Neural cell (in vitro differentiated cells): ENCODE measurements at regions not wholly inside any gene's neighbourhood (a gene's known extent, or its start where the extent isn't known, plus 50 kb on each side); places are given as distances from the start of the nearest gene placed in this dataset.

Experiments used
- EP300 ChIP-seq: fragments of 450-650 bp; conservative IDR thresholded peaks from 2 replicates; pipeline ENCODE4 v1.6.1; 2014; ENCODE audit warnings: antibody characterized with exemption, mild to moderate bottlenecking, moderate library complexity; ENCODE audit not compliant: poor library complexity, severe bottlenecking
- EZH2 ChIP-seq: fragments of 200-600, 300-800 bp; shearing (Covaris generic), sonication (generic); IDR thresholded peaks from 2 replicates; pipeline ENCODE4 v1.6.1; 2014; ENCODE audit warnings: antibody characterized with exemption, low read length, borderline replicate concordance, mild to moderate bottlenecking; ENCODE audit not compliant: insufficient read depth, poor library complexity, severe bottlenecking
- POLR2AphosphoS5 ChIP-seq: IDR thresholded peaks from 2 replicates; pipeline ENCODE4 v1.6.1; 2012
- RAD21 ChIP-seq: fragments of 450-650 bp; conservative IDR thresholded peaks from 2 replicates; pipeline ENCODE4 v1.6.1; 2014; ENCODE audit warnings: antibody characterized with exemption, mild to moderate bottlenecking, moderate library complexity
- TF ChIP-seq, protein P1 (sequence below): fragments of 450-650 bp; IDR thresholded peaks from 2 replicates; pipeline ENCODE4 v1.5.1; 2014; ENCODE audit warnings: antibody characterized with exemption, mild to moderate bottlenecking, moderate library complexity; ENCODE audit not compliant: poor library complexity, severe bottlenecking

DNA sequence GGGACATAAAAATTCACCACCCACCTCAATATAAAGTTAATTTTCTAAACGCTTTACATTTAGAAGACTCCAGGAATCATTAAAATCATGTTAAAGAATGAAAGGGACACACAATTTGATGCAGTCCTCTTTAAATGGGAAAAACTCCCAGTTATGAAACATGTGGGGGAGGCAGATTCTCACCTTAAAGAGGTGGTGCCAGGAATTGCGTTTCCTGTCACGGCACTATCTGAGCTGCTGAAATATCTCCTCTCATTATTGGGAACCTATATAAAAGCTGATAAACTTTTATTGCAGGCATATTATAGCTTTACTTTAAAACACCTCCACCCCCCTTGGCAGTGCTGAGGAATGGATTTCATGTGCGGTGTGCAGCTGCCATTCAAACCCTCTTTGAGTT lies 94.8 kb upstream of the SORCS3 start:
- TF ChIP-seq, protein P1, sequence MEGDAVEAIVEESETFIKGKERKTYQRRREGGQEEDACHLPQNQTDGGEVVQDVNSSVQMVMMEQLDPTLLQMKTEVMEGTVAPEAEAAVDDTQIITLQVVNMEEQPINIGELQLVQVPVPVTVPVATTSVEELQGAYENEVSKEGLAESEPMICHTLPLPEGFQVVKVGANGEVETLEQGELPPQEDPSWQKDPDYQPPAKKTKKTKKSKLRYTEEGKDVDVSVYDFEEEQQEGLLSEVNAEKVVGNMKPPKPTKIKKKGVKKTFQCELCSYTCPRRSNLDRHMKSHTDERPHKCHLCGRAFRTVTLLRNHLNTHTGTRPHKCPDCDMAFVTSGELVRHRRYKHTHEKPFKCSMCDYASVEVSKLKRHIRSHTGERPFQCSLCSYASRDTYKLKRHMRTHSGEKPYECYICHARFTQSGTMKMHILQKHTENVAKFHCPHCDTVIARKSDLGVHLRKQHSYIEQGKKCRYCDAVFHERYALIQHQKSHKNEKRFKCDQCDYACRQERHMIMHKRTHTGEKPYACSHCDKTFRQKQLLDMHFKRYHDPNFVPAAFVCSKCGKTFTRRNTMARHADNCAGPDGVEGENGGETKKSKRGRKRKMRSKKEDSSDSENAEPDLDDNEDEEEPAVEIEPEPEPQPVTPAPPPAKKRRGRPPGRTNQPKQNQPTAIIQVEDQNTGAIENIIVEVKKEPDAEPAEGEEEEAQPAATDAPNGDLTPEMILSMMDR, result no peak
- TF ChIP-seq RAD21, result no peak
- no peak for TF ChIP-seq POLR2AphosphoS5
- no peak for TF ChIP-seq EP300
- TF ChIP-seq EZH2, result no peak
